ENCODE measurements at regions not wholly inside any gene's neighbourhood (a gene's known extent, or its start where the extent isn't known, plus 50 kb on each side); places are given as distances from the start of the nearest gene placed in this dataset.

GRCh38 chr1:228911225-228912210 is 176.2 kb downstream of the RHOU start:
- no peak for TF ChIP-seq RAD21 (IDR thresholded peaks at IDR 0.05)
- TF ChIP-seq YY1 (IDR thresholded peaks at IDR 0.05), result no peak
- TF ChIP-seq GABPA (IDR thresholded peaks at IDR 0.05 in 1 of 2, conservative IDR thresholded peaks at IDR 0.05 in 1 of 2), result no peak
- no peak for TF ChIP-seq EGR1 (IDR thresholded peaks at IDR 0.05; ENCODE audit: low read depth in 2 of 2)
- no peak for TF ChIP-seq CTCF (IDR thresholded peaks at IDR 0.05; ENCODE audit: low read depth, low read length, missing input control)
- no peak for TF ChIP-seq ZBTB33 (IDR thresholded peaks at IDR 0.05)
- no peak for TF ChIP-seq MAX (IDR thresholded peaks at IDR 0.05)
- no peak for TF ChIP-seq SP1 (IDR thresholded peaks at IDR 0.05)
- TF ChIP-seq JUND (IDR thresholded peaks at IDR 0.05), result no peak
- no peak for TF ChIP-seq HNF4A (conservative IDR thresholded peaks at IDR 0.05)
- no peak for TF ChIP-seq FOXA1 (IDR thresholded peaks at IDR 0.05)
- no peak for TF ChIP-seq REST (IDR thresholded peaks at IDR 0.05)
- TF ChIP-seq ATF3 (IDR thresholded peaks at IDR 0.05), result no peak
- no peak for TF ChIP-seq FOXA2 (IDR thresholded peaks at IDR 0.05)

All from liver (tissue), 3 donors.